ENCODE measurements at regions not wholly inside any gene's neighbourhood (a gene's known extent, or its start where the extent isn't known, plus 50 kb on each side); places are given as distances from the start of the nearest gene placed in this dataset.

GRCh38 chr10:90020506-90020905 is 319.1 kb downstream of the KIF20B start:
- Histone ChIP-seq H3K9me2 (ENCODE audit: insufficient read depth, low read length) (no peaks in the 10 kb centered on the region), H3K27ac (ENCODE audit: low read depth, low read length, poor library complexity, severe bottlenecking) (no peak overlapping the region), H3K79me2 (ENCODE audit: insufficient read depth, low read depth, low read length) (no peaks in the 10 kb centered on the region), H3K4me1 (ENCODE audit: insufficient read depth, low read length, poor library complexity, severe bottlenecking) (peaks cover 6% of the 10 kb centered on the region), H3K4me3 (ENCODE audit: low read depth, low read length, poor library complexity, severe bottlenecking) (no peak overlapping the region), H3K36me3 (ENCODE audit: insufficient read depth, low read length) (no peaks in the 10 kb centered on the region), H2AFZ (ENCODE audit: low read length) (no peak overlapping the region), H4K20me1 (ENCODE audit: insufficient read depth, low read length) (no peaks in the 10 kb centered on the region), H3K4me2 (ENCODE audit: low read length) (no peak overlapping the region), H3K9me3 (ENCODE audit: low read length) (no peaks in the 10 kb centered on the region)
- BruUV-seq (replicated peaks), result no TSS peak
- DNase-seq (ENCODE audit: low spot score), result no peak
- ChIA-PET POLR2A (interaction anchor here (1.0 to 1.9 kb wide), 5 partner anchors 8 to 69 kb away, joined by 3 to 4 read pairs (median 3); no protein-coding TSS in a partner anchor), CTCF (ENCODE audit: unreplicated experiment) (no interaction called here)
- intact Hi-C loops (cut with micrococcal nuclease; ENCODE audit: unreplicated experiment), result no loop called here
- TF ChIP-seq EZH2phosphoT487 (IDR thresholded peaks at IDR 0.05; ENCODE audit: borderline replicate concordance, low read depth, low read length), result no peak
- no peak for TF ChIP-seq CTCF (conservative IDR thresholded peaks at IDR 0.05; ENCODE audit: low read length)

GRCh38 chr10:90023950-90024349 is 322.6 kb downstream of the KIF20B start:
- Histone ChIP-seq H3K4me2 (ENCODE audit: low read length) (no peak overlapping the region), H3K4me1 (ENCODE audit: insufficient read depth, low read length, poor library complexity, severe bottlenecking) (no peaks in the 10 kb centered on the region), H3K27ac (ENCODE audit: low read depth, low read length, poor library complexity, severe bottlenecking) (no peak overlapping the region), H3K9me3 (ENCODE audit: low read length) (no peaks in the 10 kb centered on the region), H4K20me1 (ENCODE audit: insufficient read depth, low read length) (no peaks in the 10 kb centered on the region), H3K79me2 (ENCODE audit: insufficient read depth, low read depth, low read length) (no peaks in the 10 kb centered on the region), H3K9me2 (ENCODE audit: insufficient read depth, low read length) (no peaks in the 10 kb centered on the region), H2AFZ (ENCODE audit: low read length) (no peak overlapping the region), H3K36me3 (ENCODE audit: insufficient read depth, low read length) (no peaks in the 10 kb centered on the region), H3K4me3 (ENCODE audit: low read depth, low read length, poor library complexity, severe bottlenecking) (no peak overlapping the region)
- intact Hi-C loops (cut with micrococcal nuclease; ENCODE audit: unreplicated experiment), result no loop called here
- CTCF ChIA-PET (ENCODE audit: unreplicated experiment), result no interaction called here
- TF ChIP-seq CTCF (conservative IDR thresholded peaks at IDR 0.05; ENCODE audit: low read length) (no peak), EZH2phosphoT487 (IDR thresholded peaks at IDR 0.05; ENCODE audit: borderline replicate concordance, low read depth, low read length) (no peak)
- BruUV-seq (replicated peaks), result no TSS peak
- DNase-seq (ENCODE audit: low spot score), result no peak
- POLR2A ChIA-PET, result no interaction called here

GRCh38 chr10:90028312-90028711 is 326.9 kb downstream of the KIF20B start:
- intact Hi-C loops (cut with micrococcal nuclease; ENCODE audit: unreplicated experiment), result no loop called here
- no peak overlapping the region for H3K4me2 ChIP-seq (ENCODE audit: low read length)
- no peak for DNase-seq (ENCODE audit: low spot score)
- no peak overlapping the region for H3K27ac ChIP-seq (ENCODE audit: low read depth, low read length, poor library complexity, severe bottlenecking)
- no TSS peak for BruUV-seq (replicated peaks)
- no peaks in the 10 kb centered on the region for H4K20me1 ChIP-seq (ENCODE audit: insufficient read depth, low read length)
- ChIA-PET POLR2A (interaction anchor here (2.4 kb wide), 1 partner anchor 10 kb away, joined by 7 read pairs; no protein-coding TSS in a partner anchor), CTCF (ENCODE audit: unreplicated experiment) (no interaction called here)
- no peak for TF ChIP-seq CTCF (conservative IDR thresholded peaks at IDR 0.05; ENCODE audit: low read length)
- no peak overlapping the region for H2AFZ ChIP-seq (ENCODE audit: low read length)
- H3K79me2 ChIP-seq (ENCODE audit: insufficient read depth, low read depth, low read length), result no peaks in the 10 kb centered on the region
- H3K36me3 ChIP-seq (ENCODE audit: insufficient read depth, low read length), result no peaks in the 10 kb centered on the region
- no peak overlapping the region for H3K4me3 ChIP-seq (ENCODE audit: low read depth, low read length, poor library complexity, severe bottlenecking)
- H3K9me2 ChIP-seq (ENCODE audit: insufficient read depth, low read length), result no peaks in the 10 kb centered on the region
- no peaks in the 10 kb centered on the region for H3K9me3 ChIP-seq (ENCODE audit: low read length)
- no peaks in the 10 kb centered on the region for H3K4me1 ChIP-seq (ENCODE audit: insufficient read depth, low read length, poor library complexity, severe bottlenecking)

Measured in OCI-LY7 (cell line).